Tibial nerve (tissue), 4 donors: ENCODE measurements at regions not wholly inside any gene's neighbourhood (a gene's known extent, or its start where the extent isn't known, plus 50 kb on each side); places are given as distances from the start of the nearest gene placed in this dataset.

ENCODE experiments used
- DNase-seq, 2 donors: peaks; one replicate each; pipeline ENCODE4 v3.0.0-alpha.2; 2019; ENCODE audit warnings: low spot score in 2 of 2
- H3K27ac ChIP-seq, 4 donors: fragments of 200-600 bp; sonication (generic) in 3 of 4; one replicate each; pipeline ENCODE4 v1.5.1; 2017 to 2019; ENCODE audit warnings: mild to moderate bottlenecking in 1 of 4
- H3K27me3 ChIP-seq, 2 donors: fragments of 200-600 bp; sonication (generic) in 1 of 2; one replicate each; pipeline versions ENCODE4 v1.5.1 to v1.6.0; 2017 to 2019
- H3K36me3 ChIP-seq, 3 donors: fragments of 200-600 bp; sonication (generic); one replicate each; pipeline ENCODE4 v1.5.1; 2018 to 2019
- H3K4me1 ChIP-seq, 4 donors: fragments of 200-600 bp; sonication (generic) in 3 of 4; one replicate each; pipeline ENCODE4 v1.5.1; 2017 to 2019
- H3K4me3 ChIP-seq, 4 donors: fragments of 200-600 bp; sonication (generic) in 3 of 4; one replicate each; pipeline ENCODE4 v1.5.1; 2017 to 2019; ENCODE audit warnings: mild to moderate bottlenecking in 1 of 4, moderate library complexity in 1 of 4
- H3K9me3 ChIP-seq, 4 donors: fragments of 200-600 bp; sonication (generic) in 3 of 4; one replicate each; pipeline ENCODE4 v1.5.1; 2017 to 2019
- EP300 ChIP-seq, 2 donors: sonication (generic); formaldehyde crosslinking; IDR thresholded peaks; one replicate each; pipeline ENCODE4 v1.6.1; 2017; ENCODE audit warnings: antibody characterized with exemption in 2 of 2, mild to moderate bottlenecking in 1 of 2
- POLR2A ChIP-seq, 2 donors: fragments of 450-650 bp; IDR thresholded peaks; one replicate each; pipeline ENCODE4 v1.6.1; 2017; ENCODE audit warnings: antibody characterized with exemption in 2 of 2, mild to moderate bottlenecking in 2 of 2, moderate library complexity in 2 of 2
- WGBS, 2 donors: methylation state at CpG; one replicate each; pipeline ENCODE4 v1.1.5; 2018; 5-methylcytosine and 5-hydroxymethylcytosine counted together
- TF ChIP-seq, protein P1 (sequence below), 5 experiments: fragments of 200-600 bp in 3 of 5; fragments of 450-650 bp in 2 of 5; sonication (generic) in 3 of 5; IDR thresholded peaks; one replicate each; pipeline ENCODE4 v1.5.1; 2016 to 2019; ENCODE audit warnings: antibody characterized with exemption in 5 of 5, mild to moderate bottlenecking in 3 of 5, moderate library complexity in 2 of 5

DNA sequence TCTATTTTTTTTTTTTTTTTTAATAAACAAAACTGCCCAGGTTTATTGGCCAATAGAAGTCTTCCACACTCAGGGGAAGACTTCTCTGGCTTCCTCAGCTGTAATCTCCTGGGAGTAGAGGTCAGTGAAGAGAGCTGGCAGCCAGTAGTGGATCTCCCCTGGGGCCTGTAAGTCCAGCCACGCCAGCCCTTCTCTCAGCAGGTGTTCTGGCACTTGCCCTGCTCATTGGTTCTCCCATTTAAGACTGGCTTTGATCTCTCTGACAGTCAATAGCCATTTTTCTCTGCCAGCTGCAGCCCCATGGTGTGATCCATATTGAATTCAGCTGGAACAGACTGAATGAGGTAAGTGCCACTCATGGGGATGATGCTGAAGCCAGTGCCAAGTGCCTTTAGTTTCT lies 170.6 kb upstream of the SPHKAP start:
- WGBS, 2 donors = 50 to 57% methylated on average over 1 of the region's 1 CpG
- no peak overlapping the region for H3K4me3 ChIP-seq
- H3K27ac ChIP-seq = no peak overlapping the region
- H3K4me1 ChIP-seq = no peaks in the 10 kb centered on the region
- no peaks in the 10 kb centered on the region for H3K27me3 ChIP-seq
- TF ChIP-seq, protein P1, sequence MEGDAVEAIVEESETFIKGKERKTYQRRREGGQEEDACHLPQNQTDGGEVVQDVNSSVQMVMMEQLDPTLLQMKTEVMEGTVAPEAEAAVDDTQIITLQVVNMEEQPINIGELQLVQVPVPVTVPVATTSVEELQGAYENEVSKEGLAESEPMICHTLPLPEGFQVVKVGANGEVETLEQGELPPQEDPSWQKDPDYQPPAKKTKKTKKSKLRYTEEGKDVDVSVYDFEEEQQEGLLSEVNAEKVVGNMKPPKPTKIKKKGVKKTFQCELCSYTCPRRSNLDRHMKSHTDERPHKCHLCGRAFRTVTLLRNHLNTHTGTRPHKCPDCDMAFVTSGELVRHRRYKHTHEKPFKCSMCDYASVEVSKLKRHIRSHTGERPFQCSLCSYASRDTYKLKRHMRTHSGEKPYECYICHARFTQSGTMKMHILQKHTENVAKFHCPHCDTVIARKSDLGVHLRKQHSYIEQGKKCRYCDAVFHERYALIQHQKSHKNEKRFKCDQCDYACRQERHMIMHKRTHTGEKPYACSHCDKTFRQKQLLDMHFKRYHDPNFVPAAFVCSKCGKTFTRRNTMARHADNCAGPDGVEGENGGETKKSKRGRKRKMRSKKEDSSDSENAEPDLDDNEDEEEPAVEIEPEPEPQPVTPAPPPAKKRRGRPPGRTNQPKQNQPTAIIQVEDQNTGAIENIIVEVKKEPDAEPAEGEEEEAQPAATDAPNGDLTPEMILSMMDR (IDR thresholded peaks at IDR 0.05) = no peak
- TF ChIP-seq EP300 (IDR thresholded peaks at IDR 0.05) = no peak
- TF ChIP-seq POLR2A (IDR thresholded peaks at IDR 0.05) = no peak
- H3K36me3 ChIP-seq = no peaks in the 10 kb centered on the region
- no peaks in the 10 kb centered on the region for H3K9me3 ChIP-seq
- DNase-seq = no peak

DNA sequence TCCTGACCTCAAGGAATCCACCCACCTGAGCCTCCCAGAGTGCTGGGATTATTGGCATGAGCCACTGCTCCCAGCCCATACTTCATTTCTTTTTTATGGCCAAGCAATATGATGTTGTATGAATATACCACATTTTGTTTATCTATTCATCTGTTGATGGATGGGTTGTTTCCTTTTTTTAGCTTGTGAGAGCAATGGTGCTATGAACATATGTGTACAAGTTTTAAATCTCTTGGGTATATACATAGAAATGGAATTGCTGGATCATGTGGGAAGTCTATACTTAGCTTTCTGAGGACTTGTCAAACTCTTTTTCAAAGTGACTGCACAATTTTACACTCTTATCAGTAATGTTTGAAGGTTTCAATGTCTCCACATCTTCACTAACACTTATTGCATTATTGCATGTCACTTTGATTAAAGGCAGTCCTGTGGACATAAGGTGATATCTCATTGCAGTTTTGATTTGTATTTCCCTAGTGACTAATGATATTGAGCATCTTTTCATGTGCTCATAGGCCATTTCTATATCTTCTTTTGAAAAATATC lies 167.1 kb upstream of the SPHKAP start:
- no peaks in the 10 kb centered on the region for H3K9me3 ChIP-seq
- no peak for DNase-seq
- H3K4me1 ChIP-seq = no peaks in the 10 kb centered on the region
- H3K4me3 ChIP-seq = no peak overlapping the region
- no peaks in the 10 kb centered on the region for H3K36me3 ChIP-seq
- no peak overlapping the region for H3K27ac ChIP-seq
- H3K27me3 ChIP-seq = no peaks in the 10 kb centered on the region
- TF ChIP-seq EP300 (IDR thresholded peaks at IDR 0.05) (no peak), POLR2A (IDR thresholded peaks at IDR 0.05) (no peak)
- TF ChIP-seq, protein P1 (IDR thresholded peaks at IDR 0.05) = no peak

DNA sequence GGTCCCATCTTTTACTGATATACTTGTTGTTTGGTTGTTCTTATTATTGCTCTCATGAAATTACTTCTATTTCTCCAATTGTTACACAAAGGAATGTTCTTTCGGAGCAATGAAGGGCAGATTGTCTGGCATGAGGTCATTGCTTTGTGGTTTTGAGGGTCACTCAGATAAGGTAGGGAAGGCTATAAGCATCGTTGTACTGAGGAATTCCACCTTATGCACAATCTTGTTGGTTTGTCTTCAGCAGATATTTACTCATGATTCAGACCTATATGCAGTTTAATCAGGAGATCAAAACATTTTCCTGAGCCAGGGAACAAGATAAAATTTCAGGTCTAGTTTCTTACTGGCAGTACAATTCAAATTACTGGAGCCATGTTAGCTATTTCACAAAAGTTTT lies 163.0 kb upstream of the SPHKAP start:
- Histone ChIP-seq H3K36me3 (no peaks in the 10 kb centered on the region), H3K4me1 (no peaks in the 10 kb centered on the region), H3K27ac (no peak overlapping the region), H3K9me3 (peaks cover 0 to 8% (median 0%) of the 10 kb centered on the region in 4 donors), H3K4me3 (no peak overlapping the region), H3K27me3 (no peaks in the 10 kb centered on the region)
- 63 to 66% methylated on average over 2 of the region's 2 CpGs for WGBS, 2 donors
- TF ChIP-seq, protein P1 (IDR thresholded peaks at IDR 0.05) = no peak
- TF ChIP-seq POLR2A (IDR thresholded peaks at IDR 0.05) (no peak), EP300 (IDR thresholded peaks at IDR 0.05) (no peak)
- no peak for DNase-seq

DNA sequence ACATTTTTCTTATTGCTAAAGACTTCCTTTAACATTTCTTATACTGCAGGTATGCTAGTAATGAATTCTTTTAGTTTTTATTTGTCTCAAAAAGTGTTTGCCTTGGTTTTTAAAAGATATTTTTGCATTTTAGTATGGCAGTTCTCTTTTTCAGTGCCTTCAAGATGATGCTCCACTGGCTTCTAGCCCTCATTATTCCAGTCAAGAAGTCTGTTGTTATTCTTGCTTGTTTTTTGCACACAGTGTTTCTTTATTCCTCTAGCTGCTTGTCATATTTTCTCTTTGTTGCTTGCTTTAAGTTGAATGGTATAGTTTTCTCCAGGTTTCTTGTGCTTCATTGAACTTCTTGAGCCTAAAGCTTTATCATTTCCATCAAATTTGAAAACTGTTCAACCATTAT lies 158.0 kb upstream of the SPHKAP start:
- H3K4me1 ChIP-seq = no peaks in the 10 kb centered on the region
- no peaks in the 10 kb centered on the region for H3K36me3 ChIP-seq
- DNase-seq = no peak
- no peak overlapping the region for H3K27ac ChIP-seq
- H3K4me3 ChIP-seq = no peak overlapping the region
- no peaks in the 10 kb centered on the region for H3K27me3 ChIP-seq
- H3K9me3 ChIP-seq = peaks cover 0 to 10% (median 0%) of the 10 kb centered on the region in 4 donors
- no peak for TF ChIP-seq EP300 (IDR thresholded peaks at IDR 0.05)
- no peak for TF ChIP-seq POLR2A (IDR thresholded peaks at IDR 0.05)
- TF ChIP-seq, protein P1 (IDR thresholded peaks at IDR 0.05) = no peak

DNA sequence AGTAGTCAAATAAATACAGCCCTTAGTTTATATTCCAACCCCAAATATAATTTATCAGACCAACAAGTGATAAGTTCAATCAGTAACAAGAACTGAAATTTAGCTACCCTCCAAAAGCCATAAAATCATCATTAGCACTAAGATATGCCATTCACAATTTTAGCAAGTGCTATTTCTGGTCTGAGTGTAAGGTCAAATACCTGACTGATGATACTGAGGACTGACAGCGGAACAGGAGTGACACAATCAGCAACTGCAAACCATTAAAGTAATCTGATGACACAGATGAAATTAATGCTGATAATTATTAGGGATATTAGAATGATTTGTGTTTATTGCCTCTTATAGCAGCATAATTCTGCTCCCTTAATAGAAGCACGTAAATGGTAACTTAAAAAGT lies 152.7 kb upstream of the SPHKAP start:
- Histone ChIP-seq H3K4me3 (no peak overlapping the region), H3K27me3 (no peaks in the 10 kb centered on the region), H3K4me1 (no peaks in the 10 kb centered on the region), H3K27ac (no peak overlapping the region), H3K36me3 (no peaks in the 10 kb centered on the region), H3K9me3 (no peaks in the 10 kb centered on the region)
- TF ChIP-seq EP300 (IDR thresholded peaks at IDR 0.05) (no peak), POLR2A (IDR thresholded peaks at IDR 0.05) (no peak)
- TF ChIP-seq, protein P1 (IDR thresholded peaks at IDR 0.05) = no peak
- no peak for DNase-seq
- 81 to 84% methylated on average over 2 of the region's 2 CpGs for WGBS, 2 donors
